H1 (cell line): ENCODE measurements at regions not wholly inside any gene's neighbourhood (a gene's known extent, or its start where the extent isn't known, plus 50 kb on each side); places are given as distances from the start of the nearest gene placed in this dataset.

ENCODE experiments used
- CTCF ChIA-PET: fragments of 300-600 bp; sonication (Branson Sonifier 250); formaldehyde crosslinking; loops from one replicate; lab custom pipeline; 2021; ENCODE audit not compliant: partially characterized antibody; lab: Charles Lee
- POLR2A ChIA-PET: fragments of 300-600 bp; sonication (Branson Sonifier 250); formaldehyde crosslinking; loops from one replicate; lab custom pipeline; 2021; ENCODE audit warnings: inconsistent platforms; ENCODE audit not compliant: partially characterized antibody; lab: Charles Lee
- DNase-seq, 2 experiments: peaks; one replicate each; pipeline versions ENCODE4 v3.0.0 to v3.0.0-alpha.2; 2010 to 2022; ENCODE audit warnings: low spot score in 2 of 2, low read depth in 1 of 2, mixed read lengths in 1 of 2
- FAIRE-seq: peaks from 2 replicates; lab custom pipeline; 2011; peaks lifted over from hg19 to GRCh38; lab: Jason Lieb, UNC
- H2AFZ ChIP-seq: 2 replicates; pipeline ENCODE4 v1.8.1; 2012; ENCODE audit warnings: low read length, inconsistent platforms
- H2AK5ac ChIP-seq: 2 replicates; pipeline ENCODE4 v1.6.1; 2013; ENCODE audit warnings: low read depth, low read length
- H2BK120ac ChIP-seq: replicated peaks from 2 replicates; pipeline ENCODE3; 2013; ENCODE audit warnings: low read depth, low read length, inconsistent platforms
- H2BK12ac ChIP-seq: 2 replicates; pipeline ENCODE4 v1.6.1; 2013; ENCODE audit warnings: low read depth, low read length
- H2BK15ac ChIP-seq: 2 replicates; pipeline ENCODE4 v1.6.1; 2013; ENCODE audit warnings: low read length
- H2BK20ac ChIP-seq: 2 replicates; pipeline ENCODE4 v1.6.1; 2013; ENCODE audit warnings: low read length
- H2BK5ac ChIP-seq: 2 replicates; pipeline ENCODE4 v1.6.1; 2013; ENCODE audit warnings: low read depth, low read length
- H3K14ac ChIP-seq: 2 replicates; pipeline ENCODE4 v1.6.1; 2013; ENCODE audit warnings: inconsistent platforms; ENCODE audit not compliant: insufficient read length
- H3K18ac ChIP-seq: 2 replicates; pipeline ENCODE4 v1.6.1; 2013; ENCODE audit warnings: low read length; ENCODE audit errors: extremely low read depth
- H3K23ac ChIP-seq: 2 replicates; pipeline ENCODE4 v1.6.1; 2013; ENCODE audit warnings: inconsistent platforms; ENCODE audit not compliant: insufficient read length
- H3K23me2 ChIP-seq: 2 replicates; pipeline ENCODE4 v1.6.1; 2013; ENCODE audit warnings: low read depth, low read length
- H3K27ac ChIP-seq: 2 replicates; pipeline ENCODE4 v1.6.1; 2011; ENCODE audit warnings: low read depth, low read length, inconsistent platforms
- H3K27me3 ChIP-seq, 4 experiments: replicated peaks in 1 of 4; 1 replicate in 1 of 4; 2 replicates in 3 of 4; pipeline versions ENCODE4 v1.6.1 to v1.8.1; 2011 to 2013; ENCODE audit warnings: low read length in 3 of 4, mild to moderate bottlenecking in 3 of 4, inconsistent platforms in 2 of 4, mixed read lengths in 2 of 4, moderate library complexity in 1 of 4; ENCODE audit not compliant: control insufficient read depth in 3 of 4, insufficient read depth in 3 of 4; ENCODE audit errors: extremely low read depth in 1 of 4
- H3K36me3 ChIP-seq, 4 experiments: 2 replicates each; pipeline versions ENCODE4 v1.6.1 to v1.8.1; 2011 to 2013; ENCODE audit warnings: mild to moderate bottlenecking in 4 of 4, low read length in 3 of 4, moderate library complexity in 2 of 4, control low read depth in 1 of 4, inconsistent platforms in 1 of 4; ENCODE audit not compliant: insufficient read depth in 4 of 4, control insufficient read depth in 2 of 4
- H3K4ac ChIP-seq: replicated peaks from 2 replicates; pipeline ENCODE3; 2013; ENCODE audit warnings: low read length, low read depth, mixed read lengths, inconsistent platforms; ENCODE audit not compliant: insufficient read length
- H3K4me1 ChIP-seq, 4 experiments: replicated peaks in 1 of 4; 1 replicate in 1 of 4; 2 replicates in 3 of 4; pipeline versions ENCODE4 v1.6.1 to v1.8.1; 2011 to 2013; ENCODE audit warnings: low read length in 3 of 4, inconsistent platforms in 2 of 4, mixed read lengths in 1 of 4; ENCODE audit not compliant: insufficient read depth in 4 of 4, control insufficient read depth in 3 of 4
- H3K4me2 ChIP-seq, 2 experiments: 2 replicates each; pipeline versions ENCODE4 v1.6.1 to v1.8.1; 2011 to 2013; ENCODE audit warnings: low read depth in 2 of 2, low read length in 2 of 2, control low read depth in 1 of 2, inconsistent platforms in 1 of 2, mild to moderate bottlenecking in 1 of 2; ENCODE audit not compliant: insufficient read depth in 1 of 2
- H3K4me3 ChIP-seq, 4 experiments: fragments of 200-600, 300-600 bp in 1 of 4; sonication (generic), shearing (Covaris generic), sonication (Bioruptor Twin) in 1 of 4; 2 replicates each; pipeline versions ENCODE4 v1.5.1 to v1.8.1; 2011 to 2016; ENCODE audit warnings: low read length in 4 of 4, low read depth in 3 of 4, control low read depth in 2 of 4, inconsistent platforms in 2 of 4, mild to moderate bottlenecking in 2 of 4, mixed read lengths in 1 of 4, moderate library complexity in 1 of 4; ENCODE audit not compliant: insufficient read depth in 2 of 4; ENCODE audit errors: extremely low read depth in 1 of 4
- H3K56ac ChIP-seq: replicated peaks from 2 replicates; pipeline ENCODE3; 2013; ENCODE audit warnings: low read depth, mild to moderate bottlenecking, mixed read lengths, low read length, inconsistent platforms; ENCODE audit not compliant: insufficient read length
- H3K79me1 ChIP-seq: 2 replicates; pipeline ENCODE4 v1.6.1; 2013; ENCODE audit warnings: low read depth, low read length, control low read depth
- H3K79me2 ChIP-seq, 2 experiments: 2 replicates each; pipeline versions ENCODE4 v1.6.1 to v1.8.1; 2012 to 2013; ENCODE audit warnings: low read length in 2 of 2, mild to moderate bottlenecking in 2 of 2, inconsistent platforms in 1 of 2; ENCODE audit not compliant: insufficient read depth in 2 of 2, control insufficient read depth in 1 of 2
- H3K9ac ChIP-seq, 4 experiments: replicated peaks in 1 of 4; 1 replicate in 1 of 4; 2 replicates in 3 of 4; pipeline versions ENCODE4 v1.6.1 to v1.8.1; 2011 to 2013; ENCODE audit warnings: low read depth in 3 of 4, low read length in 3 of 4, control low read depth in 2 of 4, mild to moderate bottlenecking in 2 of 4, moderate library complexity in 2 of 4, inconsistent platforms in 1 of 4; ENCODE audit errors: extremely low read depth in 1 of 4
- H3K9me3 ChIP-seq, 2 experiments: 2 replicates each; pipeline versions ENCODE4 v1.6.1 to v1.8.1; 2012 to 2013; ENCODE audit warnings: mild to moderate bottlenecking in 2 of 2, moderate library complexity in 2 of 2, control low read depth in 1 of 2, inconsistent platforms in 1 of 2, low read depth in 1 of 2, low read length in 1 of 2, mixed read lengths in 1 of 2; ENCODE audit not compliant: insufficient read depth in 2 of 2
- H4K20me1 ChIP-seq, 2 experiments: replicated peaks in 1 of 2; 2 replicates each; pipeline versions ENCODE3 to v1.8.1; 2011 to 2013; ENCODE audit warnings: inconsistent platforms in 2 of 2, low read length in 2 of 2, mild to moderate bottlenecking in 1 of 2; ENCODE audit not compliant: insufficient read depth in 2 of 2, control insufficient read depth in 1 of 2
- H4K5ac ChIP-seq: 2 replicates; pipeline ENCODE4 v1.6.1; 2013; ENCODE audit warnings: low read length, low read depth, mixed read lengths, inconsistent platforms; ENCODE audit not compliant: insufficient read length
- H4K8ac ChIP-seq: 2 replicates; pipeline ENCODE4 v1.8.0; 2013; ENCODE audit warnings: mild to moderate bottlenecking, moderate library complexity, low read length, inconsistent platforms; ENCODE audit not compliant: insufficient read depth; ENCODE audit errors: extremely low read depth
- H4K91ac ChIP-seq: replicated peaks from 2 replicates; pipeline ENCODE3; 2013; ENCODE audit warnings: low read length, mixed read lengths, inconsistent platforms; ENCODE audit not compliant: insufficient read length
- HDAC6 ChIP-seq: IDR thresholded peaks from one replicate; pipeline ENCODE4 v1.7.1; 2012; ENCODE audit warnings: low read depth, mild to moderate bottlenecking, inconsistent platforms, low read length, moderate library complexity
- KDM1A ChIP-seq: fragments of 200-600, 300-600 bp; sonication (generic); IDR thresholded peaks from 2 replicates; pipeline ENCODE4 v1.7.1; 2016; ENCODE audit warnings: mild to moderate bottlenecking, low read length, borderline replicate concordance
- WGBS, 2 experiments: shearing (Covaris generic) in 1 of 2; methylation state at CpG; one replicate each; pipeline versions ENCODE4 v1.1.6 to v1.1.7; 2013 to 2015; ENCODE audit warnings: low lambda C conversion rate in 2 of 2, mixed read lengths in 2 of 2, inconsistent platforms in 1 of 2, low coverage in 1 of 2, missing lambda C conversion rate in 1 of 2; ENCODE audit not compliant: insufficient replicate concordance in 2 of 2, insufficient coverage in 1 of 2, insufficient read length in 1 of 2; ENCODE audit errors: extremely low coverage in 1 of 2, missing lambda C conversion rate in 1 of 2; 5-methylcytosine and 5-hydroxymethylcytosine counted together

GRCh38 chr1:234962340-234962989, 166.2 kb downstream of the TOMM20 start:
- H3K27me3 ChIP-seq = no peaks in the 10 kb centered on the region
- H3K18ac ChIP-seq = no peak overlapping the region
- no peak overlapping the region for H4K5ac ChIP-seq
- no peaks in the 10 kb centered on the region for H3K79me1 ChIP-seq
- H4K8ac ChIP-seq = no peak overlapping the region
- H2AFZ ChIP-seq = peak overlapping the region; percentile 74; the same call in 1 of the 2 replicates
- 86% methylated on average over 9 of the region's 9 CpGs; no CpG with 5 or more reads in 1 of the 2 experiments for WGBS, 2 experiments
- H2BK120ac ChIP-seq = no peak overlapping the region
- H2BK12ac ChIP-seq = 0 out of 2 replicates have a peak overlapping the region, but pooled peaks have one; percentile 18
- no peak overlapping the region for H4K91ac ChIP-seq
- DNase-seq (no peak), FAIRE-seq (no peak)
- H3K9me3 ChIP-seq = no peaks in the 10 kb centered on the region
- H3K56ac ChIP-seq = no peak overlapping the region
- 0 out of 2 replicates have a peak overlapping the region, but pooled peaks have one; percentile 5 for H2BK15ac ChIP-seq
- no peak overlapping the region for H2AK5ac ChIP-seq
- H3K23me2 ChIP-seq = no peaks in the 10 kb centered on the region
- no peak overlapping the region for H3K23ac ChIP-seq
- no peak overlapping the region for H3K4me2 ChIP-seq
- peaks cover 0 to 11% (median 7%) of the 10 kb centered on the region in 4 experiments; a peak in 6 of 7 replicates for H3K4me1 ChIP-seq
- H3K4ac ChIP-seq = no peak overlapping the region
- H3K79me2 ChIP-seq = no peaks in the 10 kb centered on the region
- no peak overlapping the region; the same call in 1 of the 2 replicates for H3K27ac ChIP-seq
- H4K20me1 ChIP-seq = no peaks in the 10 kb centered on the region
- no peak overlapping the region for H3K9ac ChIP-seq
- ChIA-PET POLR2A (interaction anchor here (0.8 to 0.9 kb wide), 2 partner anchors 17 to 48 kb away, joined by 3 read pairs; no protein-coding TSS in a partner anchor), CTCF (interaction anchor here (0.7 kb wide), 1 partner anchor 120 kb away, joined by 3 read pairs; no protein-coding TSS in a partner anchor)
- H3K14ac ChIP-seq = no peak overlapping the region
- no peaks in the 10 kb centered on the region for H3K36me3 ChIP-seq
- H3K4me3 ChIP-seq = no peak overlapping the region
- no peak for TF ChIP-seq KDM1A
- no peak for TF ChIP-seq HDAC6
- H2BK20ac ChIP-seq = no peak overlapping the region
- H2BK5ac ChIP-seq = no peak overlapping the region
